A549 (cell line): ENCODE measurements at regions not wholly inside any gene's neighbourhood (a gene's known extent, or its start where the extent isn't known, plus 50 kb on each side); places are given as distances from the start of the nearest gene placed in this dataset.
A peak's percentile ranks its signal among the peaks of the same experiment; 100 is the strongest.

Experiments used
- ATAC-seq, 2 experiments: fragments of 200-7000 bp in 1 of 2; fragments of >200 bp in 1 of 2; cut with Nextera tagmentation in 1 of 2; cut with Tn5 transposase in 1 of 2; 3 replicates each; pipeline versions ENCODE4 v1.8.0 to v1.9.1; 2018 to 2020; ENCODE audit warnings: mild to moderate bottlenecking in 1 of 2, moderate library complexity in 1 of 2
- CTCF ChIA-PET: fragments of 300-600 bp; sonication (Branson Sonifier 250); formaldehyde crosslinking; extraction: SDS; loops from one replicate; lab custom pipeline; 2021; ENCODE audit warnings: antibody characterized with exemption, inconsistent platforms; lab: Yijun Ruan, JAX
- POLR2A ChIA-PET: fragments of 350-600 bp; formaldehyde crosslinking; extraction: SDS; loops from one replicate; lab custom pipeline; 2021; ENCODE audit warnings: antibody characterized with exemption, inconsistent platforms; lab: Yijun Ruan, JAX
- DNase-seq, 2 experiments: peaks; one replicate each; pipeline versions ENCODE4 v3.0.0 to v3.0.0-alpha.2; 2011 to 2016; ENCODE audit warnings: low read depth in 1 of 2, low spot score in 1 of 2
- FAIRE-seq: peaks from 2 replicates; lab custom pipeline; 2011; peaks lifted over from hg19 to GRCh38; lab: Jason Lieb, UNC
- H3K27ac ChIP-seq, 2 experiments: fragments of >200 bp; sonication (Bioruptor Twin); formaldehyde crosslinking; 3 replicates each; pipeline ENCODE4 v1.5.1; 2016 to 2017
- H3K4me1 ChIP-seq: fragments of >200 bp; sonication (Bioruptor Twin); formaldehyde crosslinking; 3 replicates; pipeline ENCODE4 v1.6.1; 2016
- H3K4me2 ChIP-seq: fragments of >200 bp; sonication (Bioruptor Twin); formaldehyde crosslinking; 3 replicates; pipeline ENCODE4 v1.6.1; 2016
- H3K4me3 ChIP-seq: fragments of >200 bp; sonication (Bioruptor Twin); formaldehyde crosslinking; 3 replicates; pipeline ENCODE4 v1.5.1; 2016
- H3K9me3 ChIP-seq: fragments of >200 bp; sonication (Bioruptor Twin); formaldehyde crosslinking; 3 replicates; pipeline ENCODE4 v1.6.1; 2016
- BHLHE40 ChIP-seq: IDR thresholded peaks from 2 replicates; pipeline ENCODE4 v1.6.1; 2012; ENCODE audit warnings: low read depth, low read length, inconsistent platforms
- CBX2 ChIP-seq: fragments of 200-600 bp; sonication (generic); IDR thresholded peaks from 2 replicates; pipeline ENCODE4 v1.6.1; 2016; ENCODE audit warnings: low read depth, mild to moderate bottlenecking, borderline replicate concordance
- CEBPB ChIP-seq, 2 experiments: fragments of >200 bp in 1 of 2; sonication (Bioruptor Twin) in 1 of 2; formaldehyde crosslinking in 1 of 2; IDR thresholded peaks; 2 replicates each; pipeline ENCODE4 v1.6.1; 2012 to 2016
- CHD2 ChIP-seq: fragments of 150-350 bp; IDR thresholded peaks from 2 replicates; pipeline ENCODE4 v1.6.1; 2014; ENCODE audit warnings: low read length; ENCODE audit not compliant: partially characterized antibody
- EHMT2 ChIP-seq: fragments of 200-600 bp; sonication (generic); IDR thresholded peaks from 2 replicates; pipeline ENCODE4 v1.6.1; 2016; ENCODE audit warnings: antibody characterized with exemption, low read depth, mild to moderate bottlenecking, moderate library complexity
- HEYL ChIP-seq: fragments of 250-450 bp; sonication (Bioruptor Pico); IDR thresholded peaks from 2 replicates; pipeline ENCODE4 v1.8.0; 2021; ENCODE audit warnings: mild to moderate bottlenecking, moderate library complexity
- HOXA7 ChIP-seq: fragments of 250-450 bp; sonication (Bioruptor Pico); IDR thresholded peaks from 2 replicates; pipeline ENCODE4 v1.5.0; 2020; ENCODE audit warnings: mild to moderate bottlenecking, moderate library complexity
- JUN ChIP-seq, 2 experiments: fragments of >200 bp; sonication (Bioruptor Twin); formaldehyde crosslinking; IDR thresholded peaks; 2 replicates in 1 of 2; 3 replicates in 1 of 2; pipeline ENCODE4 v1.6.1; 2016 to 2017
- KDM1A ChIP-seq: fragments of 200-600 bp; sonication (generic); IDR thresholded peaks from 2 replicates; pipeline ENCODE4 v1.6.1; 2016; ENCODE audit warnings: low read depth, mild to moderate bottlenecking
- MAZ ChIP-seq: fragments of 150-350 bp; IDR thresholded peaks from 2 replicates; pipeline ENCODE4 v1.6.1; 2014; ENCODE audit warnings: antibody characterized with exemption, low read depth, low read length, borderline replicate concordance
- REST ChIP-seq: fragments of 200-600 bp; sonication (generic); IDR thresholded peaks from 2 replicates; pipeline ENCODE4 v1.6.1; 2016; ENCODE audit warnings: antibody characterized with exemption, mild to moderate bottlenecking, moderate library complexity
- RNF2 ChIP-seq: fragments of 200-600 bp; sonication (generic); IDR thresholded peaks from 2 replicates; pipeline ENCODE4 v1.6.1; 2016; ENCODE audit warnings: low read depth, mild to moderate bottlenecking, antibody characterized with exemption, moderate library complexity, borderline replicate concordance
- ZNF302 ChIP-seq: fragments of 250-450 bp; sonication (Bioruptor Pico); IDR thresholded peaks from 2 replicates; pipeline ENCODE4 v1.9.0; 2021; ENCODE audit warnings: inconsistent platforms, mild to moderate bottlenecking, moderate library complexity
- ZSCAN20 ChIP-seq: fragments of 250-450 bp; sonication (Bioruptor Pico); IDR thresholded peaks from 2 replicates; pipeline ENCODE4 v1.8.0; 2022; ENCODE audit warnings: mild to moderate bottlenecking, moderate library complexity
- WGBS: methylation state at CpG from one replicate; pipeline ENCODE4 v1.1.6; 2017; ENCODE audit errors: missing lambda C conversion rate; 5-methylcytosine and 5-hydroxymethylcytosine counted together
- TF ChIP-seq, protein P1 (sequence below): IDR thresholded peaks from 2 replicates; pipeline ENCODE4 v1.6.1; 2012; ENCODE audit warnings: low read depth, borderline replicate concordance
- TF ChIP-seq, protein P2 (sequence below): fragments of 250-450 bp; sonication (Bioruptor Pico); IDR thresholded peaks from 2 replicates; pipeline ENCODE4 v1.5.0; 2020; ENCODE audit warnings: low read depth, mild to moderate bottlenecking, moderate library complexity
- TF ChIP-seq, protein P3 (sequence below): fragments of 450-650 bp; IDR thresholded peaks from 2 replicates; pipeline ENCODE4 v1.6.1; 2014; ENCODE audit warnings: antibody characterized with exemption

GRCh38 chr2:134770702-134771101, 51.9 kb upstream of the TMEM163 start:
- Histone ChIP-seq H3K9me3 (no peaks in the 10 kb centered on the region), H3K27ac (no peak overlapping the region), H3K4me2 (no peak overlapping the region), H3K4me3 (no peak overlapping the region), H3K4me1 (no peaks in the 10 kb centered on the region)
- ChIA-PET POLR2A (no interaction called here), CTCF (interaction anchor here (1.1 kb wide), 1 partner anchor 17 kb away, joined by 3 read pairs; no protein-coding TSS in a partner anchor)
- no peak for FAIRE-seq
- DNase-seq: no peak
- WGBS: 39% methylated on average over 6 of the region's 6 CpGs
- TF ChIP-seq HEYL (no peak), CHD2 (no peak)
- no peak for ATAC-seq

GRCh38 chr2:134771313-134771801, 52.6 kb upstream of the TMEM163 start:
- 0 out of 6 replicates have a peak, but pooled peaks of 1 of the 2 experiments have one; percentile 32 for ATAC-seq
- CTCF ChIA-PET: interaction anchor here (1.1 kb wide), 1 partner anchor 16 kb away, joined by 3 read pairs; no protein-coding TSS in a partner anchor
- POLR2A ChIA-PET: no interaction called here
- Histone ChIP-seq H3K4me1 (no peaks in the 10 kb centered on the region), H3K9me3 (no peaks in the 10 kb centered on the region), H3K27ac (no peak overlapping the region), H3K4me3 (no peak overlapping the region), H3K4me2 (no peak overlapping the region)
- TF ChIP-seq CBX2 (no peak), HEYL (no peak), JUN (IDR thresholded peaks at IDR 0.05) (no peak), CEBPB (IDR thresholded peaks at IDR 0.05) (no peak), EHMT2 (no peak), HOXA7 (CRISPR knock-in tag) (no peak), RNF2 (no peak), ZSCAN20 (CRISPR knock-in tag) (no peak), ZNF302 (CRISPR knock-in tag) (no peak), KDM1A (no peak), REST (no peak), BHLHE40 (no peak), MAZ (no peak)
- TF ChIP-seq, protein P1, sequence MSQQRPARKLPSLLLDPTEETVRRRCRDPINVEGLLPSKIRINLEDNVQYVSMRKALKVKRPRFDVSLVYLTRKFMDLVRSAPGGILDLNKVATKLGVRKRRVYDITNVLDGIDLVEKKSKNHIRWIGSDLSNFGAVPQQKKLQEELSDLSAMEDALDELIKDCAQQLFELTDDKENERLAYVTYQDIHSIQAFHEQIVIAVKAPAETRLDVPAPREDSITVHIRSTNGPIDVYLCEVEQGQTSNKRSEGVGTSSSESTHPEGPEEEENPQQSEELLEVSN: no peak
- TF ChIP-seq, protein P2, sequence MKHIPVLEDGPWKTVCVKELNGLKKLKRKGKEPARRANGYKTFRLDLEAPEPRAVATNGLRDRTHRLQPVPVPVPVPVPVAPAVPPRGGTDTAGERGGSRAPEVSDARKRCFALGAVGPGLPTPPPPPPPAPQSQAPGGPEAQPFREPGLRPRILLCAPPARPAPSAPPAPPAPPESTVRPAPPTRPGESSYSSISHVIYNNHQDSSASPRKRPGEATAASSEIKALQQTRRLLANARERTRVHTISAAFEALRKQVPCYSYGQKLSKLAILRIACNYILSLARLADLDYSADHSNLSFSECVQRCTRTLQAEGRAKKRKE (CRISPR knock-in tag): no peak
- TF ChIP-seq, protein P3, sequence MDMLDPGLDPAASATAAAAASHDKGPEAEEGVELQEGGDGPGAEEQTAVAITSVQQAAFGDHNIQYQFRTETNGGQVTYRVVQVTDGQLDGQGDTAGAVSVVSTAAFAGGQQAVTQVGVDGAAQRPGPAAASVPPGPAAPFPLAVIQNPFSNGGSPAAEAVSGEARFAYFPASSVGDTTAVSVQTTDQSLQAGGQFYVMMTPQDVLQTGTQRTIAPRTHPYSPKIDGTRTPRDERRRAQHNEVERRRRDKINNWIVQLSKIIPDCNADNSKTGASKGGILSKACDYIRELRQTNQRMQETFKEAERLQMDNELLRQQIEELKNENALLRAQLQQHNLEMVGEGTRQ: no peak
- no peak for DNase-seq
- no peak for FAIRE-seq
- 10% methylated on average over 4 of the region's 4 CpGs for WGBS
